NB4 (cell line): ENCODE measurements at regions not wholly inside any gene's neighbourhood (a gene's known extent, or its start where the extent isn't known, plus 50 kb on each side); places are given as distances from the start of the nearest gene placed in this dataset.

ENCODE experiments used
- MYC ChIP-seq: IDR thresholded peaks from 2 replicates; pipeline ENCODE4 v1.6.1; 2011; ENCODE audit warnings: low read depth, low read length
- POLR2A ChIP-seq: IDR thresholded peaks from 2 replicates; pipeline ENCODE4 v1.6.1; 2011; ENCODE audit warnings: mild to moderate bottlenecking; ENCODE audit not compliant: insufficient read length; ENCODE audit errors: extremely low read depth
- TF ChIP-seq, protein P1 (sequence below): IDR thresholded peaks from one replicate; pipeline ENCODE4 v1.5.1; 2012; ENCODE audit warnings: low read depth, low read length

DNA sequence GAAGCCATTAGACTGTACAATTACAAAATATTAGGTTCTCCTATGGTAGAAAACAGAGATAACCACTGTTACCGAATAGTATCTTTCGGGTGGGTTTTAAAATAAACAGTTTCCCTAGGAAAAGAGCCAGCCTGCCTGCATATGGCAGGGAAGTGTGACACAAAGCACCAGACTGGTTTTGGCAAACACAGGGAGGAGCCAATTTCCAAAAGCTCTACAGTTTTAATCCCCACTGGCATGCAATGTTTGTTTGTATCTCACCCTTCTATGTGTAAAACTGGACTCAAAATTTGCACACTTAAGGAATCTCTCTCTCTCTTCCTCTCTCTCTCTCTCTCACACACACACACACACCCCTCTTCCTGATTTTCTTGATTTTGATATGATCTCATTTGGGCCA, 261.7 kb downstream of the ETV1 start:
- TF ChIP-seq POLR2A (no peak), MYC (no peak)
- TF ChIP-seq, protein P1, sequence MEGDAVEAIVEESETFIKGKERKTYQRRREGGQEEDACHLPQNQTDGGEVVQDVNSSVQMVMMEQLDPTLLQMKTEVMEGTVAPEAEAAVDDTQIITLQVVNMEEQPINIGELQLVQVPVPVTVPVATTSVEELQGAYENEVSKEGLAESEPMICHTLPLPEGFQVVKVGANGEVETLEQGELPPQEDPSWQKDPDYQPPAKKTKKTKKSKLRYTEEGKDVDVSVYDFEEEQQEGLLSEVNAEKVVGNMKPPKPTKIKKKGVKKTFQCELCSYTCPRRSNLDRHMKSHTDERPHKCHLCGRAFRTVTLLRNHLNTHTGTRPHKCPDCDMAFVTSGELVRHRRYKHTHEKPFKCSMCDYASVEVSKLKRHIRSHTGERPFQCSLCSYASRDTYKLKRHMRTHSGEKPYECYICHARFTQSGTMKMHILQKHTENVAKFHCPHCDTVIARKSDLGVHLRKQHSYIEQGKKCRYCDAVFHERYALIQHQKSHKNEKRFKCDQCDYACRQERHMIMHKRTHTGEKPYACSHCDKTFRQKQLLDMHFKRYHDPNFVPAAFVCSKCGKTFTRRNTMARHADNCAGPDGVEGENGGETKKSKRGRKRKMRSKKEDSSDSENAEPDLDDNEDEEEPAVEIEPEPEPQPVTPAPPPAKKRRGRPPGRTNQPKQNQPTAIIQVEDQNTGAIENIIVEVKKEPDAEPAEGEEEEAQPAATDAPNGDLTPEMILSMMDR = no peak
